DMS53 (cell line): ENCODE measurements at regions not wholly inside any gene's neighbourhood (a gene's known extent, or its start where the extent isn't known, plus 50 kb on each side); places are given as distances from the start of the nearest gene placed in this dataset.

ENCODE experiments used
- DNase-seq: peaks from one replicate; lab custom pipeline; 2025; lab: John Stamatoyannopoulos, UW

- DNase-seq: no peak
Measured at GRCh38 chr6:79764747-79765146, 133.6 kb downstream of the SH3BGRL2 start.

DNA sequence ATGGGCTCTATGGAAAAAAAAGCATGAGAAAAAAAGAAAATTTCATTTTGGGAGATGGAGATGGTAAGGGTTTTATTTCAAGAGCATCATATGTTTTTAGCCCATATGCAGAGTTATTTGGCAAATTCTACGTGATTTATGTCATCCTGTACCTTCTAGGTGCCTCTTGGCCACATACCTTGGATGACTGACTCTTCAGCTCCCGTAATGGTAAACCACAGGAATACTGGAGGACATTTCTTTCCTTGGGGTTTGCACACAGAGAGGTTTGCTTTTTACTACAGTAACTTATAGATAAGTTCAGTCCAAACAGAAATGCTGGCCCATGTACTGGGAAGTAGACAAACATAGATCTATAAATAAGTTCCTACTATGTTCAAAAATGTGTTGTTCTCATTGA is 132.2 kb downstream of the SH3BGRL2 start:
- DNase-seq: no peak

- DNase-seq: peak; percentile 15
Measured at GRCh38 chr6:79762370-79762769, 131.2 kb downstream of the SH3BGRL2 start.

- no peak for DNase-seq
Measured at GRCh38 chr6:79756496-79756895, 125.4 kb downstream of the SH3BGRL2 start.

DNA sequence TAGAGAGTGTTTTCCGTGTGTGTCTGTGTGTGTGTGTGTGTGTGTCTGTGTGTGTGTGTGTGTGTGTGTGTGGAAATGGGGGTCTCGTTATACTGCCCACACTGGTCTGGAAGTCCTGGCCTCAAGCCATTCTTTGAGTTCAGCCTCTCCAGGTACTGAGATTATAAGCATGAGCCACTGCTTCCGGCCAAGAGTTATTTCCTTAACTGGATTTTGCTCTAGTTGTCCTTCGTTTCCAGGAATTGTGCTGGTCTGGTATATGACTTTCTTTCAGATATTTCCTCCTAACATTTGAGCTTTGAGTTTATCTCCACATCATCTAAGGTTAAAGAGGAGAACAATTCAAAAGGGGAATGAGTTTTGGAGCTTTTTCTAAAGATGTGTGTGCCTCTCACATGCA is 124.8 kb downstream of the SH3BGRL2 start:
- no peak for DNase-seq
